Suprapubic skin (tissue), 4 donors: ENCODE measurements at regions not wholly inside any gene's neighbourhood (a gene's known extent, or its start where the extent isn't known, plus 50 kb on each side); places are given as distances from the start of the nearest gene placed in this dataset.

Experiments used
- DNase-seq, 2 donors: peaks; one replicate each; pipeline ENCODE4 v3.0.0-alpha.2; 2019; ENCODE audit warnings: low spot score in 2 of 2
- H3K27ac ChIP-seq: fragments of 200-600 bp; sonication (generic); one replicate; pipeline ENCODE4 v1.5.1; 2019
- H3K27me3 ChIP-seq: fragments of 200-600 bp; sonication (generic); one replicate; pipeline ENCODE4 v1.5.1; 2019
- H3K36me3 ChIP-seq: fragments of 200-600 bp; sonication (generic); one replicate; pipeline ENCODE4 v1.5.1; 2019
- H3K4me1 ChIP-seq: fragments of 200-600 bp; sonication (generic); one replicate; pipeline ENCODE4 v1.5.1; 2019
- H3K4me3 ChIP-seq: fragments of 200-600 bp; sonication (generic); one replicate; pipeline ENCODE4 v1.5.1; 2019; ENCODE audit warnings: mild to moderate bottlenecking
- H3K9me3 ChIP-seq: fragments of 200-600 bp; sonication (generic); one replicate; pipeline ENCODE4 v1.5.1; 2019
- CTCF ChIP-seq, 2 donors: fragments of 200-600 bp in 1 of 2; fragments of 450-650 bp in 1 of 2; sonication (generic) in 1 of 2; IDR thresholded peaks; one replicate each; pipeline ENCODE4 v1.5.1; 2016 to 2019; ENCODE audit warnings: antibody characterized with exemption in 2 of 2, mild to moderate bottlenecking in 1 of 2, moderate library complexity in 1 of 2
- EP300 ChIP-seq: sonication (generic); formaldehyde crosslinking; IDR thresholded peaks from one replicate; pipeline ENCODE4 v1.6.1; 2017; ENCODE audit warnings: antibody characterized with exemption
- POLR2A ChIP-seq, 2 donors: fragments of 450-650 bp; IDR thresholded peaks; one replicate each; pipeline ENCODE4 v1.6.1; 2017; ENCODE audit warnings: antibody characterized with exemption in 2 of 2, mild to moderate bottlenecking in 2 of 2, moderate library complexity in 2 of 2
- POLR2AphosphoS5 ChIP-seq, 3 donors: sonication (generic); formaldehyde crosslinking; IDR thresholded peaks; one replicate each; pipeline ENCODE4 v1.6.1; 2017; ENCODE audit warnings: antibody characterized with exemption in 3 of 3
- WGBS: methylation state at CpG from one replicate; pipeline ENCODE4 v1.1.5; 2018; 5-methylcytosine and 5-hydroxymethylcytosine counted together

GRCh38 chr18:34623557-34623956 lies 86.5 kb upstream of the DTNA start:
- H3K4me3 ChIP-seq: no peak overlapping the region
- no peak for TF ChIP-seq POLR2A (IDR thresholded peaks at IDR 0.05)
- TF ChIP-seq CTCF (IDR thresholded peaks at IDR 0.05): no peak
- no peak for TF ChIP-seq POLR2AphosphoS5 (IDR thresholded peaks at IDR 0.05)
- no peak for TF ChIP-seq EP300
- no peak for DNase-seq
- H3K27me3 ChIP-seq: no peaks in the 10 kb centered on the region
- H3K27ac ChIP-seq: no peak overlapping the region
- H3K9me3 ChIP-seq: no peaks in the 10 kb centered on the region
- no peaks in the 10 kb centered on the region for H3K4me1 ChIP-seq
- WGBS: 82% methylated on average over 2 of the region's 2 CpGs
- H3K36me3 ChIP-seq: no peaks in the 10 kb centered on the region

DNA sequence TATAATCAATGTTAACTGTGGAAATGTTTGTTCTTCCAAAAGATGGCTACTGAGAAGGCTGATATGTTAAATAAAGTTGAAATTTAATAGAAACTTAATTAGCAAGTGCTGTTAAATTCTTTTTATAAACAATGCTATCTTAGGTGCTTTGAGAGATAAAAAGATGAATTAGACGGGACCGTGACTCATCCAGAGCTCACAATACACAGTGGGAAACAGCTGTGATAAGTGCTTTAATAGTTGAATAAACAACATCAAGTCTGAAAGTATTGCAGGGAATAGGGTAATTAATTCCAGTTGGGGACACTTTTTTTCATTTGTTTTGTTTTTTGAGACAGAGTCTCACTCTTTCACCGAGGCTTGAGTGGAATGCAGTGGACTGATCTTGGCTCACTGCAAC lies 85.5 kb upstream of the DTNA start:
- no peak for TF ChIP-seq EP300
- H3K27me3 ChIP-seq: no peaks in the 10 kb centered on the region
- 60% methylated on average over 3 of the region's 3 CpGs for whole genome bisulfite sequencing
- no peak overlapping the region for H3K4me3 ChIP-seq
- no peak for DNase-seq
- H3K9me3 ChIP-seq: no peaks in the 10 kb centered on the region
- no peaks in the 10 kb centered on the region for H3K36me3 ChIP-seq
- no peaks in the 10 kb centered on the region for H3K4me1 ChIP-seq
- no peak overlapping the region for H3K27ac ChIP-seq

DNA sequence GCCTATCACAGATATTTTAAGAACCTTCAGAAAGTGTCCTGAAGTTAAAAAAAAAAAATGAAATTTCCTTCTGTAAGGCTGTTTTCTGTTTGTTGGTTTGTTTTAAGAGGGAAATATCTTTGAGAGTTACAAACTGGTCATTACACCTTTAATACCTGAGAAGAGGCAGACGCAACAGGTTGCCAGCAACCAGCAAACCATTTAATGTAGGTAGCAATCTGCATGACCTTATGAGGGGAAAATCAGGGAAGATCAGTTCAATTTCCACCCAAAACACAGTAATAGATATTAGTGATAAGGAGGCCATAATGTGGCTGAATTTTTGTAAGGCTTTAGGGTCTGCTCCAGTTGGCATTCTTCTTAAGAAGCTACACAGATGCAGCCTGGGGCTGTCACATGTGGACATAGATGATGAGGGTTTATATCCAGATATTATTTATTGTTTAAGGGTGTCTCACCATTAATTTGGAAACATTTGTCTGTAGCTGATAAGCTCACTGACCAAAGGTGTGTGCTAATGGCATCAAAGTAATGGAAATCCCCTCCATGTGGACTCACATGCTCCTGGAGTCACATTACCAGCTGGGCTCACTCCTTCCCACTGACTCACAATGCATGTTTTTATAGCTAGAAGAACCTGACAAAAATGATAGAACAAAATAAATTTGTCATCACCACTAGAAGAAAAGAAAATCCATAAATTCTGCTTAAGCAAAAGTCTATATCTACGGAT lies 83.5 kb upstream of the DTNA start:
- TF ChIP-seq POLR2AphosphoS5 (IDR thresholded peaks at IDR 0.05): no peak
- no peak for DNase-seq
- WGBS: 90% methylated on average over 2 of the region's 2 CpGs

DNA sequence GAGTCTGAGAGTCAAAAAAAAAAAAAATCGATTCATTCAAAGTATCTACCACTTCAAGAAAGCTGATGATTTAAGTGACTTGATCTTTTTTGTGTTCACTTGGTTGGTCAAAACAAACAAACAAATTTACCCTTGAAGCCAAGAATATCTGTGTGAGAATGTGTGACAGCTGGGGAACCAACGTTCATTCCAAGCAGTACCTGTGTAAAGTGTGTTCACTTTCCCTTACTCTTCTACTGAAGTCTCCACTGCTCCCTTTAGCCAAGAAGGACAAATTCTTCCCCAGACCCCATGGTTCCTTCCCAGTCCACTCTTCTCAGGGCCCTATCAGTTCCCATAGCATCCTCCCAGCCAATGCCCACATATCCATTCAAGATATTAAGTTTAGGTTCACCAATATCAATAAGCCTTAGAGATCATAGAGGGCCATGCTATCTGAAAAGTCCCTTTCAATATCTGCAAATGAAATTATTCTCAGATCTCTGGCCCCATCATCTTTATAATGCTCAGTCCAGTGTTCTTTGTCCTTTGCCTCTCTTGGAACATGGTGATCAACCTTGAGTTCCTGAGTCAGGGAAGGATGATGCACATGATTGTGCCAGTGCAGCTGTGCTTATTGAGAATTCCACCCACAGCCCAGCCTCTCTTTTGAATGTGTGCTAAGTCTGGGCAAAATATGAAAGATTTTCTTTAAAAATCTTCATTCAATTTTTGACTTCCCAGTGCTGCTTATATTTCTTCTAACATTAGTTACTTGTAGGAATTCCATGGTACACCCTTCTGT lies 82.8 kb upstream of the DTNA start:
- no peaks in the 10 kb centered on the region for H3K27me3 ChIP-seq
- no peaks in the 10 kb centered on the region for H3K4me1 ChIP-seq
- H3K9me3 ChIP-seq: no peaks in the 10 kb centered on the region
- no peak for DNase-seq
- H3K27ac ChIP-seq: no peak overlapping the region
- H3K36me3 ChIP-seq: no peaks in the 10 kb centered on the region
- no peak for TF ChIP-seq POLR2AphosphoS5 (IDR thresholded peaks at IDR 0.05)
- no peak overlapping the region for H3K4me3 ChIP-seq
- 92% methylated on average over 2 of the region's 2 CpGs for WGBS

More for the DNA sequence above, 83.5 kb upstream of the DTNA start:
- Histone ChIP-seq H3K4me3 (no peak overlapping the region), H3K36me3 (no peaks in the 10 kb centered on the region), H3K27ac (no peak overlapping the region), H3K27me3 (no peaks in the 10 kb centered on the region), H3K4me1 (no peaks in the 10 kb centered on the region), H3K9me3 (no peaks in the 10 kb centered on the region)

- Histone ChIP-seq H3K4me3 (no peak overlapping the region), H3K9me3 (no peaks in the 10 kb centered on the region), H3K27me3 (no peaks in the 10 kb centered on the region), H3K27ac (no peak overlapping the region), H3K4me1 (no peaks in the 10 kb centered on the region), H3K36me3 (no peaks in the 10 kb centered on the region)
- no peak for DNase-seq
- WGBS: 93% methylated on average over 4 of the region's 4 CpGs
- TF ChIP-seq POLR2AphosphoS5 (IDR thresholded peaks at IDR 0.05): no peak
- TF ChIP-seq POLR2A (IDR thresholded peaks at IDR 0.05): no peak
- TF ChIP-seq CTCF (IDR thresholded peaks at IDR 0.05): no peak
Observed at GRCh38 chr18:34631093-34631966, 78.8 kb upstream of the DTNA start.

DNA sequence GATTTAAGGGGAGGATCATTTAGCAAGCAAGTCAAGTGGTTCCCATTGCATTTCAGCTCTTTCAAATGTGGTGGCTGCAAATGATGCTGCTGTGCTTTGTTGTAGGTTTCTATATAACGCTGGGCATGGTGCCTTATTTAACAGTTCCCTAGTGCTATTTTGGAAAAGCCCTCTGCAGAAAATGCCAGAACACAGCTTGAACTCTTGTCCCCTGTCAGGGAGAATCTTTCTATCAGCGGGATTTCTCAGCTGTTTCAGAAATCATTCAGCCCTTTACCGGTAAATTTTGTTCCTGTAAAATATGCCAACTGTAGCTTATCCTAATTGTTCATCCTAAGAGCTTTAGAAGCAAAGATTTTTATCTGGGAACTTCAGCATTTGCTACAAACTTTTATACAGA lies 77.8 kb upstream of the DTNA start:
- no peaks in the 10 kb centered on the region for H3K27me3 ChIP-seq
- no peaks in the 10 kb centered on the region for H3K4me1 ChIP-seq
- DNase-seq: no peak
- TF ChIP-seq POLR2A (IDR thresholded peaks at IDR 0.05) (no peak), POLR2AphosphoS5 (IDR thresholded peaks at IDR 0.05) (no peak), EP300 (no peak), CTCF (IDR thresholded peaks at IDR 0.05) (no peak)
- H3K27ac ChIP-seq: no peak overlapping the region
- H3K36me3 ChIP-seq: no peaks in the 10 kb centered on the region
- WGBS: 78% methylated on average over 3 of the region's 3 CpGs
- H3K4me3 ChIP-seq: no peak overlapping the region
- no peaks in the 10 kb centered on the region for H3K9me3 ChIP-seq
